NCI-H1694 (cell line): ENCODE measurements at regions not wholly inside any gene's neighbourhood (a gene's known extent, or its start where the extent isn't known, plus 50 kb on each side); places are given as distances from the start of the nearest gene placed in this dataset.

ENCODE experiments used
- DNase-seq: peaks from one replicate; lab custom pipeline; 2025; lab: John Stamatoyannopoulos, UW

- no peak for DNase-seq
These were observed 980.3 kb upstream of the CDH2 start for GRCh38 chr18:29157057-29157780.

- no peak for DNase-seq
These were observed 979.6 kb upstream of the CDH2 start for GRCh38 chr18:29156531-29156930.

- DNase-seq, result no peak
These were observed 978.1 kb upstream of the CDH2 start for GRCh38 chr18:29154758-29155725.

- no peak for DNase-seq
These were observed 977.3 kb upstream of the CDH2 start for GRCh38 chr18:29154196-29154757.

GRCh38 chr18:29153091-29153490, 976.2 kb upstream of the CDH2 start:
- no peak for DNase-seq

GRCh38 chr18:29147944-29148343, 971.0 kb upstream of the CDH2 start:
- peak; percentile 15 for DNase-seq

- DNase-seq, result no peak
These were observed 969.1 kb upstream of the CDH2 start for GRCh38 chr18:29146068-29146467.

GRCh38 chr18:29140590-29140989, 963.7 kb upstream of the CDH2 start:
- no peak for DNase-seq

- no peak for DNase-seq
These were observed 961.0 kb upstream of the CDH2 start for GRCh38 chr18:29137773-29138495.

- DNase-seq, result no peak
These were observed 947.0 kb upstream of the CDH2 start for GRCh38 chr18:29123706-29124530.

- no peak for DNase-seq
These were observed 927.7 kb upstream of the CDH2 start for GRCh38 chr18:29104671-29105070.

GRCh38 chr18:29104227-29104626, 927.3 kb upstream of the CDH2 start:
- DNase-seq, result no peak

- DNase-seq, result no peak
These were observed 919.3 kb upstream of the CDH2 start for GRCh38 chr18:29096079-29096770.

GRCh38 chr18:29087616-29088246, 910.8 kb upstream of the CDH2 start:
- no peak for DNase-seq

- DNase-seq, result no peak
These were observed 907.2 kb upstream of the CDH2 start for GRCh38 chr18:29084120-29084519.

GRCh38 chr18:29083545-29083944, 906.6 kb upstream of the CDH2 start:
- no peak for DNase-seq

GRCh38 chr18:29080946-29081345, 904.0 kb upstream of the CDH2 start:
- DNase-seq, result no peak

GRCh38 chr18:29078273-29078672, 901.3 kb upstream of the CDH2 start:
- DNase-seq, result peak; percentile 1

GRCh38 chr18:29077344-29077743, 900.4 kb upstream of the CDH2 start:
- DNase-seq, result no peak

- no peak for DNase-seq
These were observed 899.7 kb upstream of the CDH2 start for GRCh38 chr18:29076645-29077044.
